Endothelial cell of umbilical vein (primary cell): ENCODE measurements at regions not wholly inside any gene's neighbourhood (a gene's known extent, or its start where the extent isn't known, plus 50 kb on each side); places are given as distances from the start of the nearest gene placed in this dataset.

Experiments
- BruUV-seq: library from RNA; stranded (reverse); fragments of 400-500 nt; replicated peaks from 2 replicates; lab custom pipeline; 2021; lab: Mats Ljungman, UMichigan
- CTCF ChIA-PET: fragments of 300-600, 350-600 bp; sonication (Branson Sonifier 250); formaldehyde crosslinking; loops from one replicate; lab custom pipeline; 2021; ENCODE audit warnings: antibody characterized with exemption, inconsistent platforms; lab: Charles Lee
- POLR2A ChIA-PET: fragments of 300-600, 350-600 bp; sonication (Branson Sonifier 250); formaldehyde crosslinking; loops from one replicate; lab custom pipeline; 2021; ENCODE audit warnings: antibody characterized with exemption, inconsistent platforms; lab: Charles Lee
- DNase-seq: peaks from one replicate; pipeline ENCODE4 v3.0.0-alpha.2; 2011; ENCODE audit warnings: low read depth, low spot score
- FAIRE-seq: peaks from 2 replicates; lab custom pipeline; 2011; peaks lifted over from hg19 to GRCh38; lab: Jason Lieb, UNC
- H2AFZ ChIP-seq: 2 replicates; pipeline ENCODE4 v1.6.0; 2012; ENCODE audit warnings: low read depth, low read length, control low read depth, inconsistent platforms
- H3K27ac ChIP-seq: 2 replicates; pipeline ENCODE4 v1.5.1; 2011; ENCODE audit warnings: low read depth, mild to moderate bottlenecking, control low read depth, low read length, moderate library complexity; ENCODE audit not compliant: insufficient read depth
- H3K27me3 ChIP-seq, 2 experiments: 2 replicates each; pipeline versions ENCODE4 v1.6.0 to v1.6.1; 2011; ENCODE audit warnings: low read length in 2 of 2, mixed read lengths in 1 of 2; ENCODE audit not compliant: control insufficient read depth in 2 of 2, insufficient read depth in 2 of 2
- H3K36me3 ChIP-seq, 2 experiments: 2 replicates in 1 of 2; 3 replicates in 1 of 2; pipeline ENCODE4 v1.5.1; 2011; ENCODE audit warnings: low read length in 2 of 2, mild to moderate bottlenecking in 1 of 2, moderate library complexity in 1 of 2; ENCODE audit not compliant: control insufficient read depth in 2 of 2, insufficient read depth in 2 of 2; ENCODE audit errors: extremely low read depth in 1 of 2
- H3K4me1 ChIP-seq: 3 replicates; pipeline ENCODE4 v1.5.1; 2011; ENCODE audit warnings: mild to moderate bottlenecking, low read length; ENCODE audit not compliant: control insufficient read depth, insufficient read depth; ENCODE audit errors: extremely low read depth
- H3K4me2 ChIP-seq: 2 replicates; pipeline ENCODE4 v1.6.1; 2011; ENCODE audit warnings: low read length, control low read depth, mixed read lengths; ENCODE audit not compliant: insufficient read depth
- H3K4me3 ChIP-seq, 3 experiments: fragments of 200-600 bp in 1 of 3; sonication (generic), shearing (Covaris generic) in 1 of 3; replicated peaks in 1 of 3; 2 replicates each; pipeline ENCODE4 v1.5.1; 2011 to 2016; ENCODE audit warnings: control low read depth in 3 of 3, low read length in 3 of 3, mild to moderate bottlenecking in 2 of 3, inconsistent platforms in 1 of 3, low read depth in 1 of 3, moderate library complexity in 1 of 3; ENCODE audit not compliant: insufficient read depth in 1 of 3
- H3K79me2 ChIP-seq: 2 replicates; pipeline ENCODE4 v1.6.0; 2012; ENCODE audit warnings: low read length, inconsistent platforms; ENCODE audit not compliant: control insufficient read depth, insufficient read depth
- H3K9ac ChIP-seq: replicated peaks from 2 replicates; pipeline ENCODE3; 2011; ENCODE audit warnings: low read length, control low read depth; ENCODE audit not compliant: insufficient read depth; ENCODE audit errors: extremely low read depth
- H3K9me1 ChIP-seq: replicated peaks from 3 replicates; pipeline ENCODE4 v1.6.0; 2011; ENCODE audit warnings: mild to moderate bottlenecking, low read length; ENCODE audit not compliant: control insufficient read depth, insufficient read depth; ENCODE audit errors: extremely low read depth
- H3K9me3 ChIP-seq: replicated peaks from 2 replicates; pipeline ENCODE4 v1.5.1; 2012; ENCODE audit warnings: low read length, inconsistent platforms; ENCODE audit not compliant: control insufficient read depth, insufficient read depth
- H4K20me1 ChIP-seq: replicated peaks from 2 replicates; pipeline ENCODE3; 2011; ENCODE audit warnings: mild to moderate bottlenecking, low read length; ENCODE audit not compliant: control insufficient read depth, insufficient read depth; ENCODE audit errors: extremely low read depth
- EZH2 ChIP-seq: IDR thresholded peaks from 2 replicates; pipeline ENCODE4 v1.6.1; 2012; ENCODE audit warnings: borderline replicate concordance, low read depth, mild to moderate bottlenecking, moderate library complexity, low read length, inconsistent platforms; ENCODE audit not compliant: severe bottlenecking
- FOS ChIP-seq: IDR thresholded peaks from 2 replicates; pipeline ENCODE4 v1.6.1; 2011; ENCODE audit warnings: mild to moderate bottlenecking, low read length, moderate library complexity, borderline replicate concordance; ENCODE audit not compliant: insufficient read depth
- GATA2 ChIP-seq: IDR thresholded peaks from 2 replicates; pipeline ENCODE4 v1.7.0; 2011; ENCODE audit warnings: low read depth, mild to moderate bottlenecking, moderate library complexity, mixed read lengths, low read length; ENCODE audit not compliant: insufficient read length, insufficient read depth
- JUN ChIP-seq: IDR thresholded peaks from 2 replicates; pipeline ENCODE4 v1.6.1; 2011; ENCODE audit warnings: borderline replicate concordance, low read depth; ENCODE audit not compliant: insufficient read length, insufficient read depth
- MAX ChIP-seq: IDR thresholded peaks from 2 replicates; pipeline ENCODE4 v1.6.1; 2011; ENCODE audit not compliant: insufficient read depth, insufficient read length
- MYC ChIP-seq: IDR thresholded peaks from one replicate; pipeline ENCODE4 v1.6.1; 2011; ENCODE audit warnings: mild to moderate bottlenecking, low read depth, low read length
- POLR2A ChIP-seq: IDR thresholded peaks from 2 replicates; pipeline ENCODE4 v1.6.1; 2012; ENCODE audit warnings: low read depth, mild to moderate bottlenecking, control low read depth, low read length
- POLR2AphosphoS5 ChIP-seq: IDR thresholded peaks from 2 replicates; pipeline ENCODE4 v1.6.1; 2012; ENCODE audit warnings: low read depth, mild to moderate bottlenecking, control low read depth, low read length, moderate library complexity; ENCODE audit not compliant: insufficient read depth
- dilution Hi-C: fragments of 300-500 bp; cut with MboI; formaldehyde crosslinking; loops from one replicate; pipeline ENCODE4 v1.15.0; 2019; ENCODE audit warnings: low sequenced_read_pairs; ENCODE audit not compliant: extremely low pct_ligation_motif_present
- intact Hi-C: fragments of 100-400 bp; cut with micrococcal nuclease; formaldehyde crosslinking; loops from one replicate; pipeline ENCODE4 v1.10.0; 2022
- TF ChIP-seq, protein P1 (sequence below), 2 donors: IDR thresholded peaks; 1 replicate in 1 of 2; 2 replicates in 1 of 2; pipeline ENCODE4 v1.5.1; 2011; ENCODE audit warnings: low read length in 2 of 2, mild to moderate bottlenecking in 2 of 2, moderate library complexity in 2 of 2, control low read depth in 1 of 2, inconsistent platforms in 1 of 2, low read depth in 1 of 2; ENCODE audit not compliant: insufficient read depth in 1 of 2; ENCODE audit errors: extremely low read depth in 1 of 2

DNA sequence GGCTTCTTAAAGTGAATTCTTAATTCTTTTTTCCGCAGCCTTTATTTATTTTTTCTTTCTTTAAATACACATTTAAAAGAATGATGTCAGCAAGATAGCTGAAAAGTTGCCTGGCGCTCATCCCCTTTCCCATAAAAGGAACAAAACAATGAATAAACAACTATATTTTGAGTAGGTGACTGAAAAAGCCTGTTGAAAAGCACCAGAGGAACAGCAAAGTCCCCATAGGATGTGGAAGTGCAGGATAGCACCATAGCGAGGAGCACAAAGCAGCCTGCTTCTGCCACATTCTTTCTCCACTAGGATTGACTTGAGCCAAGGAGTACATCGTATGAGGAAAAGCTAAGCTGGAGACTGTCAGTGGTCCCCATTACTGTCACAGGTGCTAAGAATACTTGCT is 754.9 kb downstream of the SQOR start:
- Histone ChIP-seq H3K9ac (no peak overlapping the region), H3K36me3 (no peaks in the 10 kb centered on the region), H2AFZ (no peak overlapping the region), H3K4me1 (no peaks in the 10 kb centered on the region), H3K27me3 (no peaks in the 10 kb centered on the region), H3K79me2 (no peaks in the 10 kb centered on the region), H3K9me1 (no peaks in the 10 kb centered on the region), H3K4me3 (no peak overlapping the region), H3K27ac (no peak overlapping the region), H3K9me3 (no peaks in the 10 kb centered on the region), H3K4me2 (no peak overlapping the region), H4K20me1 (no peaks in the 10 kb centered on the region)
- TF ChIP-seq MAX = no peak
- dilution Hi-C loops (no loop called here), intact Hi-C loops (no loop called here)
- FAIRE-seq = no peak
- CTCF ChIA-PET = no interaction called here
- no peak for DNase-seq
- POLR2A ChIA-PET = no interaction called here
- BruUV-seq = no TSS peak

GRCh38 chr15:46394463-46394862 is 759.6 kb downstream of the SQOR start:
- CTCF ChIA-PET = no interaction called here
- dilution Hi-C loops = no loop called here

More at GRCh38 chr15:46394463-46394862, 759.6 kb downstream of the SQOR start:
- TF ChIP-seq POLR2AphosphoS5 = no peak
- no peak for TF ChIP-seq POLR2A
- no peak for TF ChIP-seq MYC
- TF ChIP-seq JUN = no peak
- TF ChIP-seq MAX = no peak
- no peak for TF ChIP-seq GATA2
- TF ChIP-seq, protein P1, sequence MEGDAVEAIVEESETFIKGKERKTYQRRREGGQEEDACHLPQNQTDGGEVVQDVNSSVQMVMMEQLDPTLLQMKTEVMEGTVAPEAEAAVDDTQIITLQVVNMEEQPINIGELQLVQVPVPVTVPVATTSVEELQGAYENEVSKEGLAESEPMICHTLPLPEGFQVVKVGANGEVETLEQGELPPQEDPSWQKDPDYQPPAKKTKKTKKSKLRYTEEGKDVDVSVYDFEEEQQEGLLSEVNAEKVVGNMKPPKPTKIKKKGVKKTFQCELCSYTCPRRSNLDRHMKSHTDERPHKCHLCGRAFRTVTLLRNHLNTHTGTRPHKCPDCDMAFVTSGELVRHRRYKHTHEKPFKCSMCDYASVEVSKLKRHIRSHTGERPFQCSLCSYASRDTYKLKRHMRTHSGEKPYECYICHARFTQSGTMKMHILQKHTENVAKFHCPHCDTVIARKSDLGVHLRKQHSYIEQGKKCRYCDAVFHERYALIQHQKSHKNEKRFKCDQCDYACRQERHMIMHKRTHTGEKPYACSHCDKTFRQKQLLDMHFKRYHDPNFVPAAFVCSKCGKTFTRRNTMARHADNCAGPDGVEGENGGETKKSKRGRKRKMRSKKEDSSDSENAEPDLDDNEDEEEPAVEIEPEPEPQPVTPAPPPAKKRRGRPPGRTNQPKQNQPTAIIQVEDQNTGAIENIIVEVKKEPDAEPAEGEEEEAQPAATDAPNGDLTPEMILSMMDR (IDR thresholded peaks at IDR 0.05; ENCODE audit: extremely low read depth in 1 of 2, insufficient read depth in 1 of 2, low read depth in 1 of 2, low read length in 2 of 2) = no peak
- TF ChIP-seq FOS = no peak
- no peak for TF ChIP-seq EZH2
- Histone ChIP-seq H3K27me3 (no peaks in the 10 kb centered on the region), H2AFZ (no peak overlapping the region), H3K9me3 (no peaks in the 10 kb centered on the region), H3K4me3 (no peak overlapping the region), H3K27ac (no peak overlapping the region), H3K4me1 (no peaks in the 10 kb centered on the region), H3K36me3 (no peaks in the 10 kb centered on the region), H3K9ac (no peak overlapping the region), H3K9me1 (no peaks in the 10 kb centered on the region), H4K20me1 (no peaks in the 10 kb centered on the region), H3K4me2 (no peak overlapping the region), H3K79me2 (no peaks in the 10 kb centered on the region)
- DNase-seq (no peak), FAIRE-seq (no peak)
- BruUV-seq = no TSS peak
- intact Hi-C loops = no loop called here
- POLR2A ChIA-PET = no interaction called here
